Endothelial cell of umbilical vein (primary cell): ENCODE measurements at regions not wholly inside any gene's neighbourhood (a gene's known extent, or its start where the extent isn't known, plus 50 kb on each side); places are given as distances from the start of the nearest gene placed in this dataset.

Experiments used
- EZH2 ChIP-seq: IDR thresholded peaks from 2 replicates; pipeline ENCODE4 v1.6.1; 2012; ENCODE audit warnings: borderline replicate concordance, low read depth, mild to moderate bottlenecking, moderate library complexity, low read length, inconsistent platforms; ENCODE audit not compliant: severe bottlenecking
- FOS ChIP-seq: IDR thresholded peaks from 2 replicates; pipeline ENCODE4 v1.6.1; 2011; ENCODE audit warnings: mild to moderate bottlenecking, low read length, moderate library complexity, borderline replicate concordance; ENCODE audit not compliant: insufficient read depth
- MYC ChIP-seq: IDR thresholded peaks from one replicate; pipeline ENCODE4 v1.6.1; 2011; ENCODE audit warnings: mild to moderate bottlenecking, low read depth, low read length
- POLR2AphosphoS5 ChIP-seq: IDR thresholded peaks from 2 replicates; pipeline ENCODE4 v1.6.1; 2012; ENCODE audit warnings: low read depth, mild to moderate bottlenecking, control low read depth, low read length, moderate library complexity; ENCODE audit not compliant: insufficient read depth
- TF ChIP-seq, protein P1 (sequence below), 2 donors: IDR thresholded peaks; 1 replicate in 1 of 2; 2 replicates in 1 of 2; pipeline ENCODE4 v1.5.1; 2011; ENCODE audit warnings: low read length in 2 of 2, mild to moderate bottlenecking in 2 of 2, moderate library complexity in 2 of 2, control low read depth in 1 of 2, inconsistent platforms in 1 of 2, low read depth in 1 of 2; ENCODE audit not compliant: insufficient read depth in 1 of 2; ENCODE audit errors: extremely low read depth in 1 of 2
- TF ChIP-seq, protein P2 (sequence below): IDR thresholded peaks from 2 replicates; pipeline ENCODE4 v1.6.1; 2011; ENCODE audit not compliant: insufficient read depth, insufficient read length

DNA sequence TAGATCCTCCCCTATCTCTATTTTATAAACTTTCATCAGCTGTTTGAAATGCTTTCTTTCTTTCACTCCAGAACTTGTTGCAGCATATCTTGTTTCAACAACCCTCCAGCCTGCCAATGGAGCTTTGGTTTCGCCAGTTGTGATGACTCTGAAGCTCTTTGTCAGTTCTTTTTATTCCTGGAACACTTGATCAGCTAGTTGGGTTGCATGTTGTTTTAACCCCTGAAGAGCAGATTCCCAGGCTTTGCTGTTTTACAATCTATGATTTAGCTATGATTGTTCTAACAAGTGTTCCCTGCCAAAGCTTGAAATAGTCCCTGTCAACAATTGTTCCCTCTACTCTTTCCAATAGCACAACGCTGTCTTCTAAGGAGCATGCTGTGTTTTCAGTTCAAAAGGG, 50.6 kb upstream of the FUT8 start:
- TF ChIP-seq, protein P1, sequence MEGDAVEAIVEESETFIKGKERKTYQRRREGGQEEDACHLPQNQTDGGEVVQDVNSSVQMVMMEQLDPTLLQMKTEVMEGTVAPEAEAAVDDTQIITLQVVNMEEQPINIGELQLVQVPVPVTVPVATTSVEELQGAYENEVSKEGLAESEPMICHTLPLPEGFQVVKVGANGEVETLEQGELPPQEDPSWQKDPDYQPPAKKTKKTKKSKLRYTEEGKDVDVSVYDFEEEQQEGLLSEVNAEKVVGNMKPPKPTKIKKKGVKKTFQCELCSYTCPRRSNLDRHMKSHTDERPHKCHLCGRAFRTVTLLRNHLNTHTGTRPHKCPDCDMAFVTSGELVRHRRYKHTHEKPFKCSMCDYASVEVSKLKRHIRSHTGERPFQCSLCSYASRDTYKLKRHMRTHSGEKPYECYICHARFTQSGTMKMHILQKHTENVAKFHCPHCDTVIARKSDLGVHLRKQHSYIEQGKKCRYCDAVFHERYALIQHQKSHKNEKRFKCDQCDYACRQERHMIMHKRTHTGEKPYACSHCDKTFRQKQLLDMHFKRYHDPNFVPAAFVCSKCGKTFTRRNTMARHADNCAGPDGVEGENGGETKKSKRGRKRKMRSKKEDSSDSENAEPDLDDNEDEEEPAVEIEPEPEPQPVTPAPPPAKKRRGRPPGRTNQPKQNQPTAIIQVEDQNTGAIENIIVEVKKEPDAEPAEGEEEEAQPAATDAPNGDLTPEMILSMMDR (IDR thresholded peaks at IDR 0.05; ENCODE audit: extremely low read depth in 1 of 2, insufficient read depth in 1 of 2, low read depth in 1 of 2, low read length in 2 of 2): no peak
- TF ChIP-seq POLR2AphosphoS5: no peak
- no peak for TF ChIP-seq EZH2
- TF ChIP-seq, protein P2, sequence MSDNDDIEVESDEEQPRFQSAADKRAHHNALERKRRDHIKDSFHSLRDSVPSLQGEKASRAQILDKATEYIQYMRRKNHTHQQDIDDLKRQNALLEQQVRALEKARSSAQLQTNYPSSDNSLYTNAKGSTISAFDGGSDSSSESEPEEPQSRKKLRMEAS: no peak
- no peak for TF ChIP-seq FOS
- no peak for TF ChIP-seq MYC
